NCI-H2171 (cell line): ENCODE measurements at regions not wholly inside any gene's neighbourhood (a gene's known extent, or its start where the extent isn't known, plus 50 kb on each side); places are given as distances from the start of the nearest gene placed in this dataset.
A peak's percentile ranks its signal among the peaks of the same experiment; 100 is the strongest.

Source experiments
- DNase-seq: peaks from one replicate; lab custom pipeline; 2025; lab: John Stamatoyannopoulos, UW

DNA sequence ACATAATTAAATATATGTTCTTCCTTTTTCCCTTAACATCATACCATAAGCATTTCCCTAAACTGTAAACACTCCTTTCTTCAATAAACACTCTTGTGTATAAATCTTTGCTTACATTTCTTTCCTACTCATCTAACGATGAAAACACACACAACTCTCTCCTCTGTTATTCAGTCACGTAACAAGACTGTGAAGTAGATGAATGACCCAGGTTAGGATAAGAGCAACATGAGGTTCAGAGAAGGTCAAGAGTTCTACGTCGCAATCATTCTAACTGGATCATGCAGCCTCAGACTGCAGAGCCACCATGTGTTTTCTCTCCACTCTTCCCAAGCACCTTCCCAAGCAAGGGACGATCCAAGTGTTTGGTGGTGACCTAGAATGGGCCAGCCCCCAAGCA, 70.5 kb upstream of the SPTLC1 start:
- DNase-seq = no peak

DNA sequence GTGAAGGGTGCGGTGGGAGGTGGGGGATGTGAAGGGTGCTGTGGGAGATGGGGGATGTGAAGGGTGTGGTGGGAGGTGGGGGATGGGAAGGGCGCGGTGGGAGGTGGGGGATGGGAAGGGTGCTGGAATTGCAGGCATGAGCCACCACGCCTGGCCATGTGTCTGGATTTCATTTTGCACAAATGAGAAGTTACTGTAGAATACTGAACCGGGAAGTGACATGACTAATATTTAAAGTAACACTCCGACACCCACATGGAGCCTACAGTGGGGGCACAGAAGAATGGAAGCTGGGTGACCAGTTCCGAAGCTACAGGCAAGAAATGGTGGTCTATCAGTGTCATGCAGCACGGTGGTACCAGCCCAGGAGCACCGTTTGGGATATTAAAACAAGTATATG, 69.9 kb upstream of the SPTLC1 start:
- no peak for DNase-seq

DNA sequence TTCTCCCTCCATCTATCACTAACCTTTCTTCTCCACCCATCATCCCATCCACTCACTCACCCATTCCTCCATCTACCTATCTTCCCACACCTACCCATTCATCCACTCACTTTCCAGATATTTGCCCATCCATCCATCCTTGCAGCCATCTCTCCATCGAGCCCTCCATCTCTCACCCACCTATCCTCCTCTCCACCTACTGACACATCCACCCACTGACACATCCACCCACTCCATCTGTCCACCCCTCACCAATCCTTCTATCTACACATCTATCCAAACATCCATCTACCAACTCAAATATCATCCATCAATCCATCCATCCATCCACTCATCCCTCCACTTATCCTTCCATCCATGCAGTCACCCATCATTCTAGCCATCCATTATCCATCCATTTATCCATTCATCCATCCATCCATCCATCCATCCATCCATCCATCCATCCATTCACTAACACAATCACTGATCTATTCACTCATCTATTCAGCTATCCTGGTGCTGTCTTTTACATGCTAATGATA, 68.9 kb upstream of the SPTLC1 start:
- no peak for DNase-seq

DNA sequence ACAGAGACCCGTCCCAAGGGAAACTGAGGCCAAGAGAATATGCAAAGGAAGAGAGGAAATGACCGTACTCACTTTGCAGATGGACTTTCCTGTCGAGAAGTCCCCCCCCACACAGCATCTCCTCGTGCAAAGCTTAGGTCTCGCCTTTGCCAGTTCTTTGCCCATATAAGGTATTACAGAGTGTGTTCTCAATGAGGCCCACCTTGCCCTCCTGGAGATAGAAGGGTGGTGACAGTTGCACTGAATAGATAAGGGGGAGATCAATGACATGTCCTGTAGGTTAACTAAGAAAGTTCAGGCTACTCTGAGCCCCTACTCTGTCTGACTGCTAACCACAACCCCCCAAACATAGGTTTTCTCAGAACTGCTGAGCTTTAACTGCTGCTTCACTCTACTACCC, 68.2 kb upstream of the SPTLC1 start:
- DNase-seq = no peak

DNA sequence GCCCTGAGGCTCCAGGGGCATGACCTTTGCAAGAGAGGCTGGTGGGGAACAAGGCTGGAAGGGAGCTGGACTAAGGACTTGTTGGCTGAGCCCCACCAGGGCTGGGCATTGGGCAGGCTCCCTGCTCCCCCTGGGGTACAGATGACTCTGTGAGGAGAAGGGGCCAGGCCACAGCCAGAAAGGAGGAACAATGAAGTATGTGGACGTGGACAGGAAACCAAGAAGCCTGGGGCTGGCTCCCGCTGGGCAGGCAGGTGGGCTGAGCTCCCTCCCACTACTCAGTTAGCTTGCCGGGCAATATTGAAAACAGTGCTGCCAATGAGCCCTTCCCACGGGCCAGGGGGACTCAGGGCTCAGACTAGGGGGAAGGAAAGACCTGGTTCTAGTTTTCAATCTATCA, 66.1 kb upstream of the SPTLC1 start:
- DNase-seq = no peak

DNA sequence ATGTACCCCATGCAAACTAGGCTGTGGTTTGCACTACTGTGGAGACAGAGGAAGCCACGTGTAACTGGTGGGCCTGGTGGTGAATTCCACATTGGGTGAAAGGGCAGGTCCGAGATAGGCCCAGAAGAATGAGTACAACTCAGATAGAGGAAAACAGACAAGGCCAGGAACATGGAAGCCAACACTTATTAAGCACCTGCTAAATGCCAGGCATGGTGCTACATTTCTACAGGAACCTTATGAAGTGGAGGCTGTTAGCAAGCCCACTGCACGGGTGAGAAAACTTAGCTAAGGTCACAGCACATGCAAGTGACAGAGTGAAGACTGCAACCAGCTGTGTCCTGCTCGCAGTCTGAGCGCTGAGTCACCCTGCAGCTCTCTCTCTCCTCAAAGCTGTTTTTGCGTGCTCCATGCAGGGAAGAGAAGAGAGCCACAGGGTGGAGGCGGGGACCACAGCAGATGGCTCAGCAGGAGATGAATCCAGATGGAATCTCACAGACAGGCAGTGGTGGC, 65.5 kb upstream of the SPTLC1 start:
- DNase-seq = peak; percentile 35

DNA sequence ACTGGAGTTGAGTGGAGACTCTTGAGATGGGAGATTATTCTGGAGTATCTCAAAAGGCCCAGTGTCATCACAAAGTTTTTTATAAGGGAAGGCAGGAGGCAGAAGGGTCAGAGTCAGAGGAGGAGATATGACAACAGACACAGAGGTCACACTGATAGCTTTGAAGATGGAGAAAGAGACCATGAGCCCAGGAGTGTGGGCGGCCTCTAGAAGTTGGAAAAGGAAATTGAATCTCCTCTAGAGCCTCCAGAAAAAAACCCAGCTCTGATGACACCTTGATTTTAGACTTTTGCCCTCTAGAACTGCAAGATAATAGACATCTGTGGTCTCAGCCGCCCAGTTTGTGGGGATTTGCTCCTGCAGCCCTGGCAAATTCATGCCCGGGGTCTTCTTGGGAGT, 64.8 kb upstream of the SPTLC1 start:
- no peak for DNase-seq

DNA sequence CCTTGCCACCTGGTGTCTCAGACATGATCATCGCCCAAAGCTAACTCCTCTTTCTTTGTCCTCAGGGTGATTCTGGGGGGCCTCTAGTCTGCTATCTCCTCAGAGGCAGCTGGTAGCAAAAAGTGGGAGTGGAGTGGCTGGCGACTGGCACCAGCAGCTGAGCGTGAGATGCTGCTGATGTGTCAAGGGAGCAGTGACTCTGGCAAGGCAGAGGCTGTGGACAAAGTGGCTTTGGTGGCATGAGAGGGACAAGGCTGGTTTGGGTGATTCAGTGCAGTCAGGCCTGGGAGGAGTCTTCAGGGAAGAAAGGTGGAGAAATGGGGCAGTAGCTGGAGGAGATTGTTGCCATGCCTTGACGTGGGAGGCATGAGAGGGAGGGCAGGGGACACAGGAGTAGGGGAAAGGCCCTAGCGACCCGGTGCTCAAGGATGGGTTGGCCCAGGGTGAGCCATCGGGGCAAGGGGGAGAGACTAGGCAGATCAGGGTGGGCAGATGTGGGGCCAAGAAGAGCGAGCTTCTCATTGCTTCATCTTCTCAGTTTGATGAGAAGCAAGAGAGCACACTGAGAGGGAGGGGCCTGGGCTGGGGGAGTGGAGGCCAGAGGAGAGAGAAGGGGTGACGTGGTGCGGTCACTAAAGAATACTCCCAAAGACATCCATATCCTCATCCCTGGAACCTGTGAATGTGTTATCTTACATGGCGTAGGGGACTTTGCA, 64.2 kb upstream of the SPTLC1 start:
- DNase-seq = no peak

DNA sequence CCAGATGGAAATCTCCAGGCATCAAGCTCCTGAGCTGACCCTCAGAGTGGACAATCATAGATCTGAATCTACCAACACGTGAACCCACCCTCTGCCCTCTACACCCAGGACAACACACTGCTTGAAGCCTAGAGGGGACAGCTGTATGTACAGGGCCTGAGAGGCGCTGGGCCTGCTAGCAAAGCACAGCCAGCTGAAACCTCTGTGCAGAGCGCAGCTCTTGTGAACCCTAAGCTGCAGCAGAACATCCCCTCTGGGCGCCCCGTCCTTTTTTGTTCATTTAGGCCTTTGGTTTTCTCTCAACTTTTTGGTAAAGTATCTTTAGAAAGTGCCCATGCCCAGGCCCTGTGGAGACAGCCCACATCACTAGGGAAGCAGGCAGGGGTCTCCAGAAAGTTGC, 62.4 kb upstream of the SPTLC1 start:
- DNase-seq = no peak

DNA sequence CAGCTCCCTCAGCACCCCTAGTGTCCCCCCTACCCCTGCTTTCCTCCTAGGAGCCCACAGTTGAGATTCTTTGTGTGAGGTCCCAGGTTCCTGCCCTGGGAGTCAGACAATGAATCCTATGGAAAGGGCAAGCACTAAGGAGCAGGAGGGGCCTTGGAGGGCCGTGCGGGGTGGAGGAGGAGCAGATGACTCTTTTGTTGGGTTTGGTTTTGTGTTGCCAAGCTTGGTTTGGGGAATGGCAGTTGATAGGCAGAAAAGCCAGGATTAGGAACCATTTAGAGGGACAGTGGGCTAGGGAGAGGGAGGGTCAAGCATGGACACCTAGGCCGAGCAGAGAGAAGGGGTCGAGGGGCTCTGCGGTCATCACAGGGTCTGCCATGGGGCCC, 61.6 kb upstream of the SPTLC1 start:
- no peak for DNase-seq

DNA sequence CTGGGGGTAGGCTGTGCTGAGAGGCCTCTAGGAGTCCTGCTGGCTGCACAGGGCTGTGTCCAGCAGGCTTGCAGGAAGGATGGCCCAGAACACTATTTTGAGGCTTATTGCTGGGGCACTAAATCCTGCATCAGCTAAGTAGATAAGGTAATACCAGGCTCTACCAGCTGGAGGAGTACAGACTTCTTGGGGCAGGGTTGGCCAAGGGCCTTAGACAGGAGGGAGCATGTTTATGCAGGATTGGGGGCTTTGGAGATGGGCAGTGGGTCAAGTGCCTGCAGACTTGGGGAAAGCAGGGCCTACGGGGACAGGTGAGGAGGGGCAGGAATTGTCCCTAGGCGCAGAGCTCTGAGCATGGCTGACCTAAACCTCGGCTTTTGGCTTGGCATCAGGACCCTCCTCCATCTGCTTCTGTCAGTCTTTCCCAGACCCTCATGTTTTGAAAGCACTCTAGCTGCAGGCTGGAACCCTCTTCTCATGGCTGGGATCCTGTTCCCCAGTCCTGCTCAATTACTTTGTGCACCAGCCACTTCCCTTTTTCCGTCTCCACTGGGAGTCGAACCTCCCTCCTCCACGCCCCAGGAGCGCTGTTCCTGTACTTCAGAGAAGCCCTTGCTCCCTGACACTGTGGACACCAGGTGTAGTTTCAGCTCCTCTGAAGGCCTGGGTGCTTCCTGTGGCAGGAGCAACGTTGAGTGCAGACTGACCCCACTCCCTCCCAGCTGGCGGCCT, 61.0 kb upstream of the SPTLC1 start:
- no peak for DNase-seq

DNA sequence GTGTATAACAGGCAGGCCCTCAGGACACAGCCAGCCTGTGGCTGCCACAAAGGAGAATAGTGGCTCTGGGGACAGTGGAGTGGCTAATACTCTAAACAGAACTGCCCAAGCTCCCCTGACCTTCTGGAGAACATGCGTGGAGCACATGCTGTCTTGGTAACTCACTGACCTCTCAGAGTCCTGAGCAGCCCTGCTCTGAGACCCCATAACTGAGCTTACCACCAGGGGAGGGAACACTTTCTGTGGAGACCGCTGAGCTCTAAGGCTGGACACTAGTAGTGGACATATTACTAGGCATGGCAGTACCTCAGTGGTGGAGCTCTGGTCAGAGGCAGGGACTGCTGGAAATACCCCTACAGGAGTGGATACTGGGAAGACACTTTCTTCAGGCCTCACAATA, 60.2 kb upstream of the SPTLC1 start:
- no peak for DNase-seq

DNA sequence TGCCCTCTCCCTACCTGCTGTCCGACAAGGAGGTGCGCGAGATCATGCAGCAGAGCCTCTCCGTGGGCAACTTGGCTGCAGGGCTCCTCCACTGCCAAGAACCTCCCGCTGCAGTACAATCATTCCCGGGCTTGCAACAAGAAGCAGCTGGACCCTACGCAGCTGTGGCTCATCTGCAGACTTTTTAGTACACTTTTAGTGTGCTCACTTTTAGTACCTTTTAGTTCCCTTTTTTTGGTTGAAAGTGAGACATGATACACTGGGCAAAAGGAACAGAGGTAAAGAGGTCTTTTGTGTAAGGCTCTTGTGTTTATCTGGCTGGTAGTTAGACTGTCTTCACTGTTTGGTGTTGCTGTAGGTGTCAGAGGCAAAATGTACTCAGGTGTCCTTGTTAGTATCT, 58.1 kb upstream of the SPTLC1 start:
- DNase-seq = no peak

DNA sequence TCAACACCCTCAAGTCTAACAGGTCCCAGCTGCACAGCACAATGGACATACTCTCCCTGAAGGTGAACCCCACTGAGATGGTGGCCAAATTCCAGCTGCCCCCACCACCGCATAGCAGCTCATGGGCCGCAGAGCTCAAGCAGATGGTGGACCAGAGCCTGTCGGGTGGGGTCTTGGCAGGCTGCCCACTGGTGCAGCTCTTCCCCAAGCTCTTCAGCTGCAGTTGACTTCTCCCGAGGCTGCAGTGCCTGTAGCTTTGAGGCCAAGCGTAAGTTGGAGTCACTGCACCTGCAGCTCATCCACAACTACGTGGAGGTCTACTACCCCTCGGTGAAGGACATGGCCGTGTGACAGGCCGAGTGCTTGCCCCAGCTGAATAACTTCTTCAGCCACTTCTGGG, 56.6 kb upstream of the SPTLC1 start:
- no peak for DNase-seq

DNA sequence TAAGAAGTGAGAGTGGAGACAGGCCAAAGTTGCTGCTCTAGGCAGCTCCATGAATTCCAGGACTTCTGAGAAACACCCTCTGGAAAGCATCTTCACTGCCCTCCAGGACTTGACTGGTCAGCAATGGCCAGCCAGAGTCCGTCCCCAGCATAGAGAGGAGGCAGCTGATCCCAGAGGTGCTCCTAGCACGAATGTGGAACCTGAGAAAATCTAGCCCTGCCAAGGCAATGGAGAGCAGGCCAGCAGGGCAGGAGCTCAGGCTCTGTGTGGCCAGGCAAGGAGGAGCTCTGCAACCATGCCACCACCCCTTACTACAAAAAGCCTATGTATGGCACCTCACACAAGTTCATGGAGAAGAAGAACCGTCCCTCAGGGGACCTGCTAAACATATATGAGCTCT, 56.1 kb upstream of the SPTLC1 start:
- no peak for DNase-seq

DNA sequence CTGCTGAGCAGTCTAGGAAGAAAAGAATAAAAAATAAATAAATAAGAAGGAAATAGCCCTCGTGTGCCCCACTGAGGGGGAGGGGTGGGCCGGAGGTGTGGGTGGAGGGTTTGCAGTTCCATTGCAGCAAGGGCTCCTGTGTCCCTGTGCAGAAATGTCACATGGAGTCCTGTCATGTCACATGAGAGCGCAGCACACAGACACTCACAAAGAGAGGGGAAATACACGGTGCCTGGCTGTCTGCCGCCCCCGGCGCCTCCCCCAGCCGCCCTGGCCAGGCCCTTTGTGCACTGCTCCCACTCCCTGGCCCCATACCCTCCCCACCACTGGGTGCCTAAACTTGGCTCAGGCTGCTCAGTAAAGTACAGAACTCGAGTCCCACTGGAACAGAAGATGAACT, 55.6 kb upstream of the SPTLC1 start:
- no peak for DNase-seq

DNA sequence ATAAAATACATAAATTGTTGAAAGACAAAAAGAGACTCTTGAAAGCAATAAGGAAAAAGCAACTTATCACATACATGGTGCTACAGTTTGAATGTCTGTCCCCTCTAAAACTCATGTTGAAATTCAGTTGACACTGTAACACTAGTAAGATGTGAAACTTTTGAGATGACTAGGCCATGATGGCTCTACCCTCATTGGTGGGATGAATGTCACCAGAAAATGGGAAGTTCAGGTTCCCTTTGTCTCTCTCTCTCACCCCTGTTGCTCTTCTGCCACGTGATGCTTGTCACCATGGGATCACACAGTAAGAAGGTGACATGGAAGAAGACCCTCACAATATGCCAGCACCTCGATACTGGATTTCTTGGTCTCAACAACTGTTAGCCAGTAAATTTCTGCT, 50.3 kb upstream of the SPTLC1 start:
- no peak for DNase-seq
